Neutrophil (primary cell): ENCODE measurements at regions not wholly inside any gene's neighbourhood (a gene's known extent, or its start where the extent isn't known, plus 50 kb on each side); places are given as distances from the start of the nearest gene placed in this dataset.

Experiments
- H3K27ac ChIP-seq: fragments of 200-600 bp; sonication (generic); 2 replicates; pipeline ENCODE4 v1.5.1; 2016; ENCODE audit warnings: mild to moderate bottlenecking, moderate library complexity
- H3K27me3 ChIP-seq: fragments of 200-600 bp; sonication (generic); 2 replicates; pipeline ENCODE4 v1.6.0; 2016; ENCODE audit warnings: mild to moderate bottlenecking
- H3K36me3 ChIP-seq: fragments of 200-600 bp; sonication (generic); 2 replicates; pipeline ENCODE4 v1.5.1; 2017
- H3K4me1 ChIP-seq, 2 experiments: fragments of 200-600 bp in 1 of 2; sonication (generic) in 1 of 2; 1 replicate in 1 of 2; 2 replicates in 1 of 2; pipeline versions ENCODE4 v1.5.1 to v1.6.1; 2013 to 2016; ENCODE audit warnings: low read depth in 1 of 2, low read length in 1 of 2, mild to moderate bottlenecking in 1 of 2, moderate library complexity in 1 of 2; ENCODE audit not compliant: control insufficient read depth in 1 of 2, insufficient read depth in 1 of 2
- H3K4me3 ChIP-seq, 2 experiments: fragments of 200-600 bp in 1 of 2; sonication (generic) in 1 of 2; 1 replicate in 1 of 2; 2 replicates in 1 of 2; pipeline ENCODE4 v1.5.1; 2013 to 2016; ENCODE audit warnings: low read depth in 1 of 2, low read length in 1 of 2, mild to moderate bottlenecking in 1 of 2, moderate library complexity in 1 of 2
- H3K9me3 ChIP-seq: fragments of 200-600 bp; sonication (generic); 2 replicates; pipeline ENCODE4 v1.5.1; 2016
- TF ChIP-seq, protein P1 (sequence below): fragments of 200-600 bp; sonication (generic); IDR thresholded peaks from 2 replicates; pipeline ENCODE4 v1.5.1; 2016; ENCODE audit warnings: antibody characterized with exemption

GRCh38 chr1:10903421-10903820 lies 107.0 kb upstream of the CASZ1 start:
- H3K4me3 ChIP-seq = no peak overlapping the region
- peaks cover 48% of the 10 kb centered on the region for H3K27me3 ChIP-seq
- no peaks in the 10 kb centered on the region for H3K9me3 ChIP-seq
- no peak overlapping the region for H3K27ac ChIP-seq
- H3K4me1 ChIP-seq = peaks cover 15 to 27% of the 10 kb centered on the region in 2 experiments
- no peaks in the 10 kb centered on the region for H3K36me3 ChIP-seq
- TF ChIP-seq, protein P1, sequence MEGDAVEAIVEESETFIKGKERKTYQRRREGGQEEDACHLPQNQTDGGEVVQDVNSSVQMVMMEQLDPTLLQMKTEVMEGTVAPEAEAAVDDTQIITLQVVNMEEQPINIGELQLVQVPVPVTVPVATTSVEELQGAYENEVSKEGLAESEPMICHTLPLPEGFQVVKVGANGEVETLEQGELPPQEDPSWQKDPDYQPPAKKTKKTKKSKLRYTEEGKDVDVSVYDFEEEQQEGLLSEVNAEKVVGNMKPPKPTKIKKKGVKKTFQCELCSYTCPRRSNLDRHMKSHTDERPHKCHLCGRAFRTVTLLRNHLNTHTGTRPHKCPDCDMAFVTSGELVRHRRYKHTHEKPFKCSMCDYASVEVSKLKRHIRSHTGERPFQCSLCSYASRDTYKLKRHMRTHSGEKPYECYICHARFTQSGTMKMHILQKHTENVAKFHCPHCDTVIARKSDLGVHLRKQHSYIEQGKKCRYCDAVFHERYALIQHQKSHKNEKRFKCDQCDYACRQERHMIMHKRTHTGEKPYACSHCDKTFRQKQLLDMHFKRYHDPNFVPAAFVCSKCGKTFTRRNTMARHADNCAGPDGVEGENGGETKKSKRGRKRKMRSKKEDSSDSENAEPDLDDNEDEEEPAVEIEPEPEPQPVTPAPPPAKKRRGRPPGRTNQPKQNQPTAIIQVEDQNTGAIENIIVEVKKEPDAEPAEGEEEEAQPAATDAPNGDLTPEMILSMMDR = no peak

- Histone ChIP-seq H3K27ac (no peak overlapping the region), H3K36me3 (no peaks in the 10 kb centered on the region), H3K9me3 (no peaks in the 10 kb centered on the region), H3K4me3 (no peak overlapping the region), H3K4me1 (peaks cover 15 to 27% of the 10 kb centered on the region in 2 experiments), H3K27me3 (peaks cover 46% of the 10 kb centered on the region)
- TF ChIP-seq, protein P1 = no peak
Measured at GRCh38 chr1:10903821-10904220, 107.4 kb upstream of the CASZ1 start.

DNA sequence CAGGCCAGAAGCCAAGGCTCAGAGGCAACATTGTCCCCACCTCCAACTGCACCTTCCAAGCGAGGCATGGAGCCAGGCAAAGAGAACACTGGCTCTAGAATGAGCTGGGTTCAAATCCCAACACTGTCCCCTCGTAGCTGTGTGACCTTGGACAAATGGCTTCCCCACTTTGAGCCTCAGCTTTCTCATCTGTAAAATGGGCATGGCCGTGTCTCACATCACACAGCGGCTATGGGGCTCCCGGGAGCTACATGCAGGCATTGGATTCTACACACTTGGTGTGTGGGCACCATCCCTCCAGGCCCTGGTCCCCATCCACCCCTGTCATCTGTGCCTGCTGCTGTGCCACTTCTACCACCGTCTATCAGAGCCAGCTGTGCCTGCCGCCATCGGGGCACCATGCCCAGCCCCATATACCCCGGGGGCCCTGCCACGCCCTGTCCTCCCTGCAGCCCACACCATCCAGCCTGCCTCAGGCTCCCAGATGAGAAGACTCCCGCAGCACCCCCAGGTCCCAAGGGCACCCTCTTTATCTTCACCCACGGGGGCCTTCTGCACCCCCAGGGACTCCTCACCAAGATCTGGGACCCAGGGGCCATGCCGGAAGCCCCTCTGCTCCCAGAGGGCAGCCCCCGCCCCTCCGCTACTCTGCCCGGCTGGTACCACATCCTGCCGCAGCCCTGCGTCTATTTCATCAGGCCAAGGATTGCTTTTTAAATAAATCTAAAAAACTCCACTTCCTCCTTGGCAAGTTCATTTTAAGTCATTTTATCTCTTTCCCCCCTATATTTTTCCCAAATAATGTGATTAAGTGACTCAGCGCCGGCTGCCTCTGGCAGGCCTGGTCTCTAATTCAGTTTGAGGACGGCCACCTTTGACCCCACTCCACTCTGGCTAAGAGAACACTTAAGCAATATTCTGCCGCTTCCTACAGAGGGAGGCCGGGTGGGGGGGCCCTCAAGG lies 107.8 kb upstream of the TARDBP start:
- no peaks in the 10 kb centered on the region for H3K36me3 ChIP-seq
- peaks cover 46% of the 10 kb centered on the region for H3K27me3 ChIP-seq
- no peak overlapping the region for H3K4me3 ChIP-seq
- TF ChIP-seq, protein P1 = no peak
- H3K27ac ChIP-seq = no peak overlapping the region
- peaks cover 15 to 27% of the 10 kb centered on the region in 2 experiments for H3K4me1 ChIP-seq
- H3K9me3 ChIP-seq = no peaks in the 10 kb centered on the region

DNA sequence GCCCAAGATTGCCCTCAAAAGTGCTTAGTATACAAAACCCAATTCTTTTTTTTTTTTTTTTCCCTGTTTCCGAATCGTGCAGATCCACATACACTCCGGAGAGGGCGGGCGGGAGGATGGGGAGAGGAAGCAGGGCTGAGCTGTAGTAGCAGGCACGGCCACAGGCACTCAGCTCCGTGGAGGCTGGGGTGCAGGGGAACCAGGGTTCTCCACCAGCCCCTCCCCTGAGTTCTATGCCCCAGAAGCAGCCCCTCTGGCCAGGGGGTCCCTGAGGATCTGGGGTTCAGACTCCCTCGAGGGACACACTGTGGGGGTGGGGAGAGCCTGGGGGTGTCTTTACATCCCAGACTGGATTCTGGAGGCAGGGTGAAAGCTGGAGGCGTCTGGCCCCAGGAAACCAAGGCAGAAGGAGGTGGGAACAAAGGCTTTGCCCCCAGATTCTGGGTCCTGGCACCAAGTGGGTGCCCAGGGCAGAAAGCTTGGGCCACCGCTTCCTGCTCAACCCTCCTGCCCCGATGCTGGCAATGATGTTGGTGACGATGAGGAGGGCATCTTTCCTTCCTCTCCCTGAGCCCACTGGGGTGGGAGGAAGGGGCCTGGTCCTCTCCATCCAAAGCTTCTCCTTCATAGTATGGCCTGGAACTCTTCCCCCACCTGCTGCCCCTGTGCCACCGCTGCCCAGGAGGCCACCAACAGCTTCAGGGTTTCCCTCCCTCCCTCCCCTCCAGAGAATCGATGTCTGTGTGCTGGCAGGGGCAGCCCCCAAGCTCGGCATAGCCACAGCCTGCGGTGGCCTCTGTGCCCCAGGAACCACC lies 106.4 kb upstream of the TARDBP start:
- Histone ChIP-seq H3K27me3 (peaks cover 46% of the 10 kb centered on the region), H3K36me3 (no peaks in the 10 kb centered on the region), H3K9me3 (no peaks in the 10 kb centered on the region), H3K4me3 (no peak overlapping the region), H3K27ac (no peak overlapping the region), H3K4me1 (peaks cover 15 to 27% of the 10 kb centered on the region in 2 experiments)
- TF ChIP-seq, protein P1 = no peak

- TF ChIP-seq, protein P1 = no peak
- Histone ChIP-seq H3K4me1 (peaks cover 15 to 27% of the 10 kb centered on the region in 2 experiments), H3K9me3 (no peaks in the 10 kb centered on the region), H3K27me3 (peaks cover 45% of the 10 kb centered on the region), H3K4me3 (no peak overlapping the region), H3K36me3 (no peaks in the 10 kb centered on the region), H3K27ac (no peak overlapping the region)
Measured at GRCh38 chr1:10906866-10907519, 105.5 kb upstream of the TARDBP start.
